ENCODE measurements at regions not wholly inside any gene's neighbourhood (a gene's known extent, or its start where the extent isn't known, plus 50 kb on each side); places are given as distances from the start of the nearest gene placed in this dataset.

GRCh38 chr11:121757480-121758125, 304.8 kb upstream of the SORL1-AS1 start:
- no peaks in the 10 kb centered on the region for H3K9me3 ChIP-seq (ENCODE audit: low read depth)
- no peaks in the 10 kb centered on the region for H4K20me1 ChIP-seq (ENCODE audit: insufficient read depth, poor library complexity, severe bottlenecking)
- no peak overlapping the region for H3K4me3 ChIP-seq
- H3K9me2 ChIP-seq (replicated peaks; ENCODE audit: insufficient read depth), result no peaks in the 10 kb centered on the region
- no peak overlapping the region for H3K4me2 ChIP-seq
- H3K4me1 ChIP-seq (ENCODE audit: insufficient read depth), result peaks cover 18% of the 10 kb centered on the region
- TF ChIP-seq EZH2 (IDR thresholded peaks at IDR 0.05; ENCODE audit: borderline replicate concordance), result no peak
- TF ChIP-seq EZH2phosphoT487 (IDR thresholded peaks at IDR 0.05; ENCODE audit: low read depth, severe bottlenecking, unreplicated experiment), result no peak
- TF ChIP-seq CTCF (IDR thresholded peaks at IDR 0.05; ENCODE audit: poor library complexity), result no peak
- WGBS (ENCODE audit: low lambda C conversion rate, missing lambda C conversion rate), result 73% methylated on average over 6 of the region's 6 CpGs
- H3K27ac ChIP-seq, result peak overlapping the region; percentile 24
- no peak overlapping the region for H2AFZ ChIP-seq
- no peaks in the 10 kb centered on the region for H3K36me3 ChIP-seq (replicated peaks; ENCODE audit: insufficient read depth, low read depth)
- no peaks in the 10 kb centered on the region for H3K27me3 ChIP-seq
- H3K79me2 ChIP-seq, result no peaks in the 10 kb centered on the region
- DNase-seq (ENCODE audit: low spot score), result peak; percentile 30

- WGBS (ENCODE audit: low lambda C conversion rate, missing lambda C conversion rate), result 70% methylated on average over 3 of the region's 3 CpGs
Measured at GRCh38 chr11:121755906-121756305, 303.1 kb upstream of the SORL1-AS1 start.

GRCh38 chr11:121755191-121755590, 302.4 kb upstream of the SORL1-AS1 start:
- TF ChIP-seq CTCF (IDR thresholded peaks at IDR 0.05; ENCODE audit: poor library complexity) (no peak), EZH2 (IDR thresholded peaks at IDR 0.05; ENCODE audit: borderline replicate concordance) (no peak), EZH2phosphoT487 (IDR thresholded peaks at IDR 0.05; ENCODE audit: low read depth, severe bottlenecking, unreplicated experiment) (no peak)
- WGBS (ENCODE audit: low lambda C conversion rate, missing lambda C conversion rate), result 89% methylated on average over 2 of the region's 2 CpGs

More at GRCh38 chr11:121755906-121756305, 303.1 kb upstream of the SORL1-AS1 start:
- H3K36me3 ChIP-seq (replicated peaks; ENCODE audit: insufficient read depth, low read depth), result no peaks in the 10 kb centered on the region
- no peaks in the 10 kb centered on the region for H3K27me3 ChIP-seq
- H3K4me3 ChIP-seq, result no peak overlapping the region
- no peak for DNase-seq (ENCODE audit: low spot score)
- H4K20me1 ChIP-seq (ENCODE audit: insufficient read depth, poor library complexity, severe bottlenecking), result no peaks in the 10 kb centered on the region
- H3K79me2 ChIP-seq, result no peaks in the 10 kb centered on the region
- H2AFZ ChIP-seq, result no peak overlapping the region
- TF ChIP-seq EZH2phosphoT487 (IDR thresholded peaks at IDR 0.05; ENCODE audit: low read depth, severe bottlenecking, unreplicated experiment), result no peak
- TF ChIP-seq CTCF (IDR thresholded peaks at IDR 0.05; ENCODE audit: poor library complexity), result no peak
- no peak for TF ChIP-seq EZH2 (IDR thresholded peaks at IDR 0.05; ENCODE audit: borderline replicate concordance)
- H3K4me2 ChIP-seq, result no peak overlapping the region
- H3K27ac ChIP-seq, result peak overlapping the region; percentile 76
- H3K4me1 ChIP-seq (ENCODE audit: insufficient read depth), result peaks cover 15% of the 10 kb centered on the region
- H3K9me2 ChIP-seq (replicated peaks; ENCODE audit: insufficient read depth), result no peaks in the 10 kb centered on the region
- no peaks in the 10 kb centered on the region for H3K9me3 ChIP-seq (ENCODE audit: low read depth)

More at GRCh38 chr11:121755191-121755590, 302.4 kb upstream of the SORL1-AS1 start:
- H3K9me3 ChIP-seq (ENCODE audit: low read depth), result no peaks in the 10 kb centered on the region
- no peak overlapping the region for H3K4me3 ChIP-seq
- H3K36me3 ChIP-seq (replicated peaks; ENCODE audit: insufficient read depth, low read depth), result no peaks in the 10 kb centered on the region
- H3K27me3 ChIP-seq, result no peaks in the 10 kb centered on the region
- H3K27ac ChIP-seq, result peak overlapping the region; percentile 76
- H3K9me2 ChIP-seq (replicated peaks; ENCODE audit: insufficient read depth), result no peaks in the 10 kb centered on the region
- H2AFZ ChIP-seq, result no peak overlapping the region
- H3K4me1 ChIP-seq (ENCODE audit: insufficient read depth), result peaks cover 15% of the 10 kb centered on the region
- no peak overlapping the region for H3K4me2 ChIP-seq
- H4K20me1 ChIP-seq (ENCODE audit: insufficient read depth, poor library complexity, severe bottlenecking), result no peaks in the 10 kb centered on the region
- H3K79me2 ChIP-seq, result no peaks in the 10 kb centered on the region
- DNase-seq (ENCODE audit: low spot score), result no peak

Measured in hepatocyte (in vitro differentiated cells).